ENCODE measurements at regions not wholly inside any gene's neighbourhood (a gene's known extent, or its start where the extent isn't known, plus 50 kb on each side); places are given as distances from the start of the nearest gene placed in this dataset.
A peak's percentile ranks its signal among the peaks of the same experiment; 100 is the strongest.

GRCh38 chr13:36493046-36493445, 60.8 kb downstream of the CCNA1 start:
- no peak for ATAC-seq
- no peaks in the 10 kb centered on the region for H3K36me3 Mint-ChIP-seq
- peaks cover 0 to 4% (median 0%) of the 10 kb centered on the region in 9 donors for H3K9me3 Mint-ChIP-seq
- DNase-seq, result no peak
- H3K27me3 Mint-ChIP-seq, result peaks cover 3 to 27% (median 12%) of the 10 kb centered on the region in 5 donors
- POLR2A ChIA-PET, result no interaction called here
- no peaks in the 10 kb centered on the region for H3K4me1 Mint-ChIP-seq
- peak overlapping the region in 1 of 10 donors; percentile 57 for H3K27ac Mint-ChIP-seq
- H3K4me3 Mint-ChIP-seq, result no peak overlapping the region

GRCh38 chr13:36495431-36495830, 63.1 kb downstream of the CCNA1 start:
- POLR2A ChIA-PET, result no interaction called here
- Mint-ChIP-seq H3K27me3 (peaks cover 1 to 17% (median 8%) of the 10 kb centered on the region in 5 donors), H3K4me3 (no peak overlapping the region), H3K27ac (no peak overlapping the region), H3K9me3 (peaks cover 0 to 6% (median 0%) of the 10 kb centered on the region in 9 donors), H3K4me1 (no peaks in the 10 kb centered on the region), H3K36me3 (no peaks in the 10 kb centered on the region)
- DNase-seq (no peak), ATAC-seq (no peak)

- no peak for ATAC-seq
- Mint-ChIP-seq H3K9me3 (peaks cover 0 to 36% (median 11%) of the 10 kb centered on the region in 9 donors), H3K27me3 (peaks cover 2 to 16% (median 6%) of the 10 kb centered on the region in 5 donors), H3K4me3 (no peak overlapping the region), H3K4me1 (peaks cover 0 to under 1% (median 0%) of the 10 kb centered on the region in 4 donors), H3K27ac (no peak overlapping the region), H3K36me3 (no peaks in the 10 kb centered on the region)
- no peak for DNase-seq
- POLR2A ChIA-PET, result no interaction called here
These were observed 77.1 kb downstream of the CCNA1 start for GRCh38 chr13:36509369-36509768.

GRCh38 chr13:36512771-36513170, 80.5 kb downstream of the CCNA1 start:
- peaks cover 0 to 2% (median 0%) of the 10 kb centered on the region in 4 donors for H3K4me1 Mint-ChIP-seq
- H3K9me3 Mint-ChIP-seq, result peaks cover 0 to 2% (median under 1%) of the 10 kb centered on the region in 9 donors
- no peaks in the 10 kb centered on the region for H3K36me3 Mint-ChIP-seq
- DNase-seq (no peak), ATAC-seq (no peak)
- peaks cover 2 to 26% (median 4%) of the 10 kb centered on the region in 5 donors for H3K27me3 Mint-ChIP-seq
- POLR2A ChIA-PET, result no interaction called here
- H3K4me3 Mint-ChIP-seq, result no peak overlapping the region
- H3K27ac Mint-ChIP-seq, result no peak overlapping the region

- Mint-ChIP-seq H3K4me3 (no peak overlapping the region), H3K4me1 (peaks cover 0 to 2% (median 0%) of the 10 kb centered on the region in 4 donors), H3K27ac (no peak overlapping the region), H3K27me3 (peaks cover 2 to 26% (median 4%) of the 10 kb centered on the region in 5 donors), H3K36me3 (no peaks in the 10 kb centered on the region), H3K9me3 (peaks cover 0 to 2% (median 0%) of the 10 kb centered on the region in 9 donors)
- POLR2A ChIA-PET, result no interaction called here
- ATAC-seq (no peak), DNase-seq (no peak)
These were observed 81.0 kb downstream of the CCNA1 start for GRCh38 chr13:36513266-36513665.

- DNase-seq (no peak), ATAC-seq (no peak)
- Mint-ChIP-seq H3K4me1 (peaks cover 0 to 2% (median 0%) of the 10 kb centered on the region in 4 donors), H3K9me3 (peaks cover 0 to 2% (median 0%) of the 10 kb centered on the region in 9 donors), H3K36me3 (no peaks in the 10 kb centered on the region), H3K27ac (no peak overlapping the region), H3K4me3 (no peak overlapping the region), H3K27me3 (peaks cover 1 to 26% (median 2%) of the 10 kb centered on the region in 5 donors)
- POLR2A ChIA-PET, result no interaction called here
These were observed 83.2 kb downstream of the CCNA1 start for GRCh38 chr13:36515466-36515865.

GRCh38 chr13:36516225-36516624, 83.9 kb downstream of the CCNA1 start:
- no peak overlapping the region for H3K4me3 Mint-ChIP-seq
- H3K36me3 Mint-ChIP-seq, result no peaks in the 10 kb centered on the region
- ATAC-seq, result no peak
- DNase-seq, result no peak
- POLR2A ChIA-PET, result no interaction called here
- H3K9me3 Mint-ChIP-seq, result peaks cover 0 to 4% (median 0%) of the 10 kb centered on the region in 9 donors
- peaks cover 0 to 2% (median 0%) of the 10 kb centered on the region in 4 donors for H3K4me1 Mint-ChIP-seq
- H3K27me3 Mint-ChIP-seq, result peaks cover 0 to 18% (median 2%) of the 10 kb centered on the region in 5 donors
- no peak overlapping the region for H3K27ac Mint-ChIP-seq

- POLR2A ChIA-PET, result no interaction called here
These were observed 86.4 kb downstream of the CCNA1 start for GRCh38 chr13:36518707-36519106.

GRCh38 chr13:36519432-36519831, 87.1 kb downstream of the CCNA1 start:
- DNase-seq (no peak), ATAC-seq (no peak)
- Mint-ChIP-seq H3K27ac (no peak overlapping the region), H3K4me3 (no peak overlapping the region), H3K27me3 (peaks cover 0 to 10% (median 1%) of the 10 kb centered on the region in 5 donors), H3K9me3 (peaks cover 0 to 7% (median 0%) of the 10 kb centered on the region in 9 donors), H3K36me3 (no peaks in the 10 kb centered on the region), H3K4me1 (peaks cover 0 to under 1% (median 0%) of the 10 kb centered on the region in 4 donors)
- POLR2A ChIA-PET, result no interaction called here

More at GRCh38 chr13:36518707-36519106, 86.4 kb downstream of the CCNA1 start:
- DNase-seq (no peak), ATAC-seq (no peak)
- no peaks in the 10 kb centered on the region for H3K36me3 Mint-ChIP-seq
- H3K27me3 Mint-ChIP-seq, result peaks cover 0 to 10% (median 2%) of the 10 kb centered on the region in 5 donors
- peaks cover 0 to 7% (median 0%) of the 10 kb centered on the region in 9 donors for H3K9me3 Mint-ChIP-seq
- no peak overlapping the region for H3K27ac Mint-ChIP-seq
- H3K4me3 Mint-ChIP-seq, result no peak overlapping the region
- H3K4me1 Mint-ChIP-seq, result peaks cover 0 to 2% (median 0%) of the 10 kb centered on the region in 4 donors

GRCh38 chr13:36520111-36520510, 87.8 kb downstream of the CCNA1 start:
- H3K36me3 Mint-ChIP-seq, result no peaks in the 10 kb centered on the region
- POLR2A ChIA-PET, result no interaction called here
- ATAC-seq, result no peak
- H3K9me3 Mint-ChIP-seq, result peaks cover 0 to 7% (median 1%) of the 10 kb centered on the region in 9 donors
- peaks cover 0 to 10% (median 1%) of the 10 kb centered on the region in 5 donors for H3K27me3 Mint-ChIP-seq
- H3K4me3 Mint-ChIP-seq, result no peak overlapping the region
- DNase-seq, result no peak
- no peak overlapping the region for H3K27ac Mint-ChIP-seq
- H3K4me1 Mint-ChIP-seq, result no peaks in the 10 kb centered on the region

GRCh38 chr13:36526897-36527296, 94.6 kb downstream of the CCNA1 start:
- Mint-ChIP-seq H3K36me3 (no peaks in the 10 kb centered on the region), H3K9me3 (peaks cover 0 to 2% (median 0%) of the 10 kb centered on the region in 9 donors), H3K27me3 (peaks cover 0 to 18% (median 5%) of the 10 kb centered on the region in 5 donors), H3K27ac (no peak overlapping the region), H3K4me3 (no peak overlapping the region), H3K4me1 (no peaks in the 10 kb centered on the region)
- POLR2A ChIA-PET, result no interaction called here
- ATAC-seq (no peak), DNase-seq (no peak)

GRCh38 chr13:36528105-36528504, 95.8 kb downstream of the CCNA1 start:
- POLR2A ChIA-PET, result no interaction called here
- no peaks in the 10 kb centered on the region for H3K36me3 Mint-ChIP-seq
- ATAC-seq (no peak), DNase-seq (no peak)
- no peak overlapping the region for H3K27ac Mint-ChIP-seq
- no peaks in the 10 kb centered on the region for H3K4me1 Mint-ChIP-seq
- no peak overlapping the region for H3K4me3 Mint-ChIP-seq
- H3K9me3 Mint-ChIP-seq, result peaks cover 0 to 2% (median 0%) of the 10 kb centered on the region in 9 donors
- peaks cover 0 to 19% (median 5%) of the 10 kb centered on the region in 5 donors for H3K27me3 Mint-ChIP-seq

- no peaks in the 10 kb centered on the region for H3K4me1 Mint-ChIP-seq
- peaks cover 0 to 36% (median 10%) of the 10 kb centered on the region in 5 donors for H3K27me3 Mint-ChIP-seq
- ATAC-seq (no peak), DNase-seq (no peak)
- no peaks in the 10 kb centered on the region for H3K36me3 Mint-ChIP-seq
- peaks cover 0 to 3% (median 0%) of the 10 kb centered on the region in 9 donors for H3K9me3 Mint-ChIP-seq
- no peak overlapping the region for H3K27ac Mint-ChIP-seq
- POLR2A ChIA-PET, result no interaction called here
- H3K4me3 Mint-ChIP-seq, result no peak overlapping the region
These were observed 97.9 kb downstream of the CCNA1 start for GRCh38 chr13:36530050-36530789.
